Pons (tissue), 1 donor: ENCODE measurements at regions not wholly inside any gene's neighbourhood (a gene's known extent, or its start where the extent isn't known, plus 50 kb on each side); places are given as distances from the start of the nearest gene placed in this dataset.
"Not testable (repeated sequence)": the region's sequence is repeated elsewhere in the genome, so short reads cannot be mapped to it uniquely, and the experiment has no call there.

Source experiments
- DNase-seq: peaks from one replicate; pipeline ENCODE4 v3.0.0-alpha.2; 2016; ENCODE audit warnings: low spot score

GRCh38 chr3:82509106-82509842 is 747.8 kb upstream of the GBE1 start:
- no peak for DNase-seq

GRCh38 chr3:82506204-82506603 is 744.8 kb upstream of the GBE1 start:
- DNase-seq = no peak

GRCh38 chr3:82505079-82505756 is 743.8 kb upstream of the GBE1 start:
- no peak for DNase-seq

- no peak for DNase-seq
Observed at GRCh38 chr3:82498186-82498585, 736.7 kb upstream of the GBE1 start.

- peak; percentile 35 for DNase-seq
Observed at GRCh38 chr3:82496890-82497560, 735.6 kb upstream of the GBE1 start.

- no peak for DNase-seq
Observed at GRCh38 chr3:82495655-82496054, 734.2 kb upstream of the GBE1 start.

GRCh38 chr3:82494977-82495489 is 733.6 kb upstream of the GBE1 start:
- DNase-seq = no peak

- no peak for DNase-seq
Observed at GRCh38 chr3:82493858-82494257, 732.4 kb upstream of the GBE1 start.

GRCh38 chr3:82475306-82475705 is 713.9 kb upstream of the GBE1 start:
- no peak for DNase-seq

GRCh38 chr3:82474711-82475110 is 713.3 kb upstream of the GBE1 start:
- no peak for DNase-seq

- no peak for DNase-seq
Observed at GRCh38 chr3:82473864-82474541, 712.6 kb upstream of the GBE1 start.

GRCh38 chr3:82467051-82467450 is 705.6 kb upstream of the GBE1 start:
- no peak for DNase-seq

- no peak for DNase-seq
Observed at GRCh38 chr3:82462977-82463376, 701.5 kb upstream of the GBE1 start.

GRCh38 chr3:82461049-82461889 is 699.8 kb upstream of the GBE1 start:
- no peak for DNase-seq

GRCh38 chr3:82448320-82448719 is 686.9 kb upstream of the GBE1 start:
- DNase-seq = no peak

GRCh38 chr3:82428821-82429220 is 667.4 kb upstream of the GBE1 start:
- DNase-seq = not testable (repeated sequence)

- DNase-seq = no peak
Observed at GRCh38 chr3:82424031-82424339, 662.5 kb upstream of the GBE1 start.

GRCh38 chr3:82423268-82424030 is 662.0 kb upstream of the GBE1 start:
- DNase-seq = no peak

- DNase-seq = no peak
Observed at GRCh38 chr3:82416830-82417229, 655.4 kb upstream of the GBE1 start.

GRCh38 chr3:82416349-82416748 is 654.9 kb upstream of the GBE1 start:
- DNase-seq = no peak

GRCh38 chr3:82413171-82413570 is 651.7 kb upstream of the GBE1 start:
- DNase-seq = no peak
